MM.1S (cell line): ENCODE measurements at regions not wholly inside any gene's neighbourhood (a gene's known extent, or its start where the extent isn't known, plus 50 kb on each side); places are given as distances from the start of the nearest gene placed in this dataset.

Experiments
- EZH2 ChIP-seq: fragments of 300-600 bp; sonication (generic); optimal IDR thresholded peaks from 2 replicates; pipeline ENCODE3; 2017; ENCODE audit warnings: low read depth, mild to moderate bottlenecking, antibody characterized with exemption, low read length, mixed read lengths
- TF ChIP-seq, protein P1 (sequence below): fragments of 300-600 bp; sonication (generic); IDR thresholded peaks from 2 replicates; pipeline ENCODE4 v1.5.1; 2016; ENCODE audit warnings: antibody characterized with exemption, low read length, mixed read lengths

DNA sequence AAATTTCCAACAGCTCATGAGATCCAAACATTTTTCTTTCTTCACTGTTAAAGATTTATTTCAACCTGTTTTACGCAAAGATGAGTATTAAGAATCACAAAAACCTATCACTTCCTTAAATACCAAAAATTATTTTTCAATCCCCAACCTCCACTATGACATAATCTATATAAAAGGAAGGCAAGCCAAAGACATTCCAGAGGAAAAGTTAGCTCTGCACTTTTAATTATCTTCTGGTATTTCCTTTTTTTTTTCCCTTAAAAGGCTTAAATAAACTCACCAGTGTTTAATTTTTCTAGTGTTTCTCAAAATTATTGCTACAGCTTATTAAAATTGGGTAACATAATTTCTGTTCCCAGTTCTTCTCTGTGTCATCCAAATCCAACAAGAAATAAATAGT is 75.9 kb downstream of the BMP4 start:
- TF ChIP-seq, protein P1, sequence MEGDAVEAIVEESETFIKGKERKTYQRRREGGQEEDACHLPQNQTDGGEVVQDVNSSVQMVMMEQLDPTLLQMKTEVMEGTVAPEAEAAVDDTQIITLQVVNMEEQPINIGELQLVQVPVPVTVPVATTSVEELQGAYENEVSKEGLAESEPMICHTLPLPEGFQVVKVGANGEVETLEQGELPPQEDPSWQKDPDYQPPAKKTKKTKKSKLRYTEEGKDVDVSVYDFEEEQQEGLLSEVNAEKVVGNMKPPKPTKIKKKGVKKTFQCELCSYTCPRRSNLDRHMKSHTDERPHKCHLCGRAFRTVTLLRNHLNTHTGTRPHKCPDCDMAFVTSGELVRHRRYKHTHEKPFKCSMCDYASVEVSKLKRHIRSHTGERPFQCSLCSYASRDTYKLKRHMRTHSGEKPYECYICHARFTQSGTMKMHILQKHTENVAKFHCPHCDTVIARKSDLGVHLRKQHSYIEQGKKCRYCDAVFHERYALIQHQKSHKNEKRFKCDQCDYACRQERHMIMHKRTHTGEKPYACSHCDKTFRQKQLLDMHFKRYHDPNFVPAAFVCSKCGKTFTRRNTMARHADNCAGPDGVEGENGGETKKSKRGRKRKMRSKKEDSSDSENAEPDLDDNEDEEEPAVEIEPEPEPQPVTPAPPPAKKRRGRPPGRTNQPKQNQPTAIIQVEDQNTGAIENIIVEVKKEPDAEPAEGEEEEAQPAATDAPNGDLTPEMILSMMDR: no peak
- no peak for TF ChIP-seq EZH2
